ENCODE measurements at regions not wholly inside any gene's neighbourhood (a gene's known extent, or its start where the extent isn't known, plus 50 kb on each side); places are given as distances from the start of the nearest gene placed in this dataset.
"Not testable (repeated sequence)": the region's sequence is repeated elsewhere in the genome, so short reads cannot be mapped to it uniquely, and the experiment has no call there.

DNA sequence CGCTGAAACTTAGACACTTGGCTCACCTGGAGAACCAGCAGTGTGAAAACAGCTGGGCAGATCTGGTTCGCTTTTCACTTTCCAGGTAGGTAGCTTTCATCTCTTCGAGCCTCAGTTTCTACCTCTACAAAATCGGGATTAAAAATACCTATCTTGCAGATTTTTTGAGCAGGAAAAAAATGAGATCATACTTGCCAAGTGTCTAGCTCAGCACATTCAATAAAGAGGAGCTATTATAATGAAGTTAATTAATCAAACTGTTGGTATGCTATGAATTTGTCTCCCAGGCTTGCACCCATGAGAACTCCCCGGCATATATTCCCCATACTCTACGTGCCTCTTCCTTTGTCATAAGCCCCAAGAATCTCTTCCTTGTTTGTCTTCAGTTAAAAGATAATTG is 158.6 kb upstream of the LDB2 start:
- FAIRE-seq = no peak

DNA sequence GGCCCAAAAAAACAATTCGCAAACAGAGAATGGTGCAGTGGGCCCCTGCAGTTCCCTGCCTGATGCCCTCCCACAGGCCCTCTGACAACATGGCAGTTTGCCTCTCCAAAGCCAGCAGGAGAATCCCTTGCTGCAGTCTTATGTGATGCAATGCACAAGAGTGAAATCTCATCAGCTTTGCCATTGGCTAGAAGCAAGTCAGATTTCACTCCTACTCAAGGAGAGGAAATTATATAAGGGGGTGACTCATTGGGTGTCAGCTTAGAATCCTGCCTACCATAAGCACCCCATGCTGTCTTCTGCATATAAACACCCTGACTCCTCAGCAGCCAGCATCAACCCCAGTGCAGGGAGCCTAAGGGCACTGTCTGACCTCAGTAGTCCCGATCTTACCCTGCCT is 157.3 kb upstream of the LDB2 start:
- no peak for FAIRE-seq

DNA sequence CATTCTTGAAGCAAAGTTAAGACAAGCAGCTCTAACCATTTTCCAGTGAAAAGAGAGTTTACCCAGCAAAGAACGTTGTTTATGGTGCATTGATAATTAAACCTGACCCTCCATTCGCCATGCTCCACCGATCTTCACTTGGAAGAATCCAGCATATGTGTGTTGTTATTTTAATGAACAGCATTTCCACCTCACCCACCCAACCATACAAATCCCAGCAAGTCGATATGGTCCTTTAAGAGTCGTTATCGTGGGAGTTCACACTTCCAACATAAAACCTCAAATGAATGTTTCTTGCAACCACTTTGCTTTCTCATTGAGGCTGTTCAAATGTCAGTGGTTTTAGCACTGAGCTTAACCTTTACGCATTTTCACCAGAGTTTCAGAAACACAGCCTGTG is 147.4 kb upstream of the LDB2 start:
- FAIRE-seq = no peak

DNA sequence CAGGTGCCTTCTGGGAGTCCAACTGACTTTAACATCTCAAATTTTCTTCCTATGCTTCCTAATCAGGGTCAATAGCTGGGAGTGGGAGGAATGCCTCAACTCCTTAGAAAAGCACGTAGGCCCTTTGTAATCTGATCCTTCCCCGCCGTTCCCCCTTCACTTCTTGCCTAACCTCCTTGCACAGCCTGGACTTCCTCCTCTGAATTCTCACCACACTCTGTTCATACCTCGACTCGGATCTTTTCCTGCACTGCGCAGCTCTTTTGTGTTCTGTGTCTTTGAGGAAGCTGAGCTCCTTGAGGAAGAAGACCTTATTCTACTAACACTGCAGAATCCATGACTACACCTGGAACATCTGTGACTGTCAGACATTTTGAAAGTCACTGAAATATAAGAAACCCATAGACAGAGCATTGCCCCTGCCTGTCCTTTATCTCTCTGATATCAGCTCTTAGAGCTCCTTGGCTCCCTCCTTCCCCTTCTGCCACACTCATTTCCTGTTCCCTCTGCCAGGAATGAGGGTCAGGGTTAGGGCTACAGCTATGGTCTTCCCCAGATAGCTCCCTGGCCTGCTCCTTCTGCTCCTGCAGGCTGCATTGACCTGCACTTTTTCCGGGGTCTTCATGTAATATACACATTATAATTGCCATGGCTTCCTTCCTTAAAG is 140.2 kb upstream of the LDB2 start:
- FAIRE-seq = no peak

DNA sequence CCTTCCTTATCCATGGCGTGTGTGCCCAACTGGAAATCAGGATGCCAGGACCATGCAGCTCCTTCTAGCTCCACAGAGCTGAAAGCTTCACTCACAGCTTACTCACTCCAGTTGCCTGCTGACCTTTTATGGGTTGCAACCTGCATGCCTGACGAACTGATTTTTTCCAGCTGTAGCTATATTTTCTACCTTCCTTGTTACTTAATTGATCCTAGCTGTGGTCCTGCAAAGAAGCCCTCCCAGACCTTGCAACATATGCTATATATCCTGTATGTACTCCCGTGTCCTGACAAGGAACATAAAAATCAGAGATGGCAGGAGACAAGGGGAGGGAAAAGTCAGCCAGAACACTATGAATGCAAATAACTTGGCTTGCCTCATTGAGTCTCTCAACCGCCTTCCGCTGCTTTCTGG is 135.3 kb upstream of the LDB2 start:
- no peak for FAIRE-seq

DNA sequence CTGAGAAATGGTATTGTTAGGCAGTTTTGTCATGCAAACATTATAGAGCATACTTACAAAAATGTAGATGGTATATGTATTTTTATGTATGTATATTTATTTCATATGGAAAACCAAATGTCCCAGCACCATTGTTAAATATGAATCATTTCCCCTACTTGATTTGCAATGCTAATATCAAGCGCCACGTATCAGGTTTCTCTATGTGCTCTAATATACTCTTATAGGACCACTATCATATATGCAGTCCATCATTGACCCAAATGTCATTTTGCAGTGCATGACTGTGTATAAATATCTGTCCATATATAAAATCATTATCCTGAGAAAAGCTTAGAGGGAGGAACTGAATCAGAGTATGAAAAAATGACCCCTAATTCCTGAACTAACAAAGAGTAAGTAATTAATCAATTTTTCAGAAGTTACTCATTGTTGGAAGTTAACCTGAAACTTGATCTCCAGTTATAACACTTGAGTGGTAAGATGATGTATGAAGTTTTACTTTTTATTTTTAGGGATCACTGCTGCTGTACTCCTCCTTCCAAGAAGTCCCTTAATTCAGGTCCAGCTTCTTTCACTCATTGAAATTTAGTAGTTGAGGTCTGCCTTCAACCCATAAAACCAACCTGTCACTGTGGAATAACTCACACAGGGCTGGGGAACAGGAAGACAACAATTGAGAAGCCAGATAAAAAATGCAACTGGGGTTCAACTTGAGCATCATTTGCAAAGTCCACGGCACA is 134.8 kb upstream of the LDB2 start:
- no peak for FAIRE-seq

GRCh38 chr4:17030543-17030942 is 132.1 kb upstream of the LDB2 start:
- FAIRE-seq = no peak

- no peak for FAIRE-seq
Measured at GRCh38 chr4:17029964-17030363, 131.5 kb upstream of the LDB2 start.

DNA sequence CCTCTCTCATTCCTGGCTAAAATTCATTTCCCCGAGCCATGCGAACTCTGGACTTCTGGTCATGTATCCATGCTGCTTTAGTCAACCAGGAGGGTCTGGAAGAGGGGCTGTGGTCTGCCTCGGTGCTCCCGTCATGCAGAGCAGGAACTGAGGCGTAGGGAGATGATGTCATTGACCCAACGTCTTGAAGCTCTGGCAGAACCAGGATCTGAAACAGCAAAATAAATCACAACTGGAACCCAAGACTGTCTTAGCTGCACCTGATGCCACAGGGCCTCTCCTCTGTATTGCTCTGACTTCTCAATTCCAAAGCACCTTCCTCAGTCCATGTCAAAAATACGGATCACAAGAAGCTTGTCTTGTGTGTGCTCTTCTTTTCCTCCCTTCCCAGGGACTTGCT is 131.0 kb upstream of the LDB2 start:
- FAIRE-seq = no peak

GRCh38 chr4:17027495-17027894 is 129.1 kb upstream of the LDB2 start:
- FAIRE-seq = no peak

- FAIRE-seq = no peak
Measured at GRCh38 chr4:17024425-17024824, 126.0 kb upstream of the LDB2 start.

DNA sequence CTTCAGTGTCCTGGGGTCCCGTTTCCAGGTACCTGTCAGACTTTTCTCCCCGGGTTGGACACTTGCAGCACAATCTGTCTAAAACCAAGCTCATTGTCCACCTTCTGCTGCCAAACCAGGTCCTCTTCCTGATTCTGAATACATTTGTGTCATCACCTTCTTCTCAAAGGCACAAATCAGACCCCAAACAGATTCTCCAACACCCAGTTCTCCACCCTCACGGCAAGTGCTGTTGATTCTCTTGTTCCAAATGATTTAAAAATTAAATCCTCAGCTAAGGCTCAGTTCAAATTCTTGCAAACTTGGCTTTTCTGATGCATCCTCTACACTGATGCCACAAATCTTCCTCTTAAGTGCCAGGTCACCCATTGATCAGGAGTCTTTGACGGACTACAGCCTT is 122.5 kb upstream of the LDB2 start:
- FAIRE-seq = no peak

- FAIRE-seq = no peak
Measured at GRCh38 chr4:17020451-17020850, 122.0 kb upstream of the LDB2 start.

- not testable (repeated sequence) for FAIRE-seq
Measured at GRCh38 chr4:17018621-17019020, 120.2 kb upstream of the LDB2 start.

GRCh38 chr4:17018013-17018412 is 119.6 kb upstream of the LDB2 start:
- FAIRE-seq = no peak

- FAIRE-seq = no peak
Measured at GRCh38 chr4:17013382-17014006, 115.0 kb upstream of the LDB2 start.

GRCh38 chr4:17012451-17012850 is 114.0 kb upstream of the LDB2 start:
- FAIRE-seq = no peak

DNA sequence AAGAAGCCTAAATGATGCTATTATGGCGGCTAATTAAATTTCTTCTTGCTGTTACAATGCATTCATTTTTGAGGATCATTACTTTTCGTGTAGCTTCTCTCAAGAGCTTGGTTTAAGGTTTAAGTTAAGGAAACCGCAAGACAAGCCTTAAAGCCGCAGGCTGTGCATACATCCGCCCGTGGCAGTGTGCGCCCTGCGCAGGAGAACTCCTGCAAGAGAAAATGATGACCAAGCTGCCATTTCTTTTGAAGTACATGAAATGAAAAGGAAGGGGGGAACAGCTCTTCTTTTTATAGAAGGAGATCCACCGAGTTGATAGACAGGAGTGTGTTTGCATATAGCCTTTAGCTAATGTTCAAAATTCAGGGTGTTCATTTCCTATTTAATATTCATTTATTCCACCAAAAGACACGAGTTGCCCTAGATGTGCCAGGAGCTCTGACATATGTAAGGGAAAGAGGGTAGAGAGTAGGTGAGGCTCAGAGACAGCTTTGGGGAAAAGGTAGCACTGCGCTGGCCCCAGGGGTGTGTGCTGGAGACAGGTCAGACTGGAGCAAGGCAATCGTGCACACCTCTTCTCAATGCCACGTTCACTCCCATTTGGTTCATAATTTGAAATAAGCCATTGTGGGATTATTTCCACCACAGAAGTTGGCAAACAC is 112.1 kb upstream of the LDB2 start:
- no peak for FAIRE-seq

DNA sequence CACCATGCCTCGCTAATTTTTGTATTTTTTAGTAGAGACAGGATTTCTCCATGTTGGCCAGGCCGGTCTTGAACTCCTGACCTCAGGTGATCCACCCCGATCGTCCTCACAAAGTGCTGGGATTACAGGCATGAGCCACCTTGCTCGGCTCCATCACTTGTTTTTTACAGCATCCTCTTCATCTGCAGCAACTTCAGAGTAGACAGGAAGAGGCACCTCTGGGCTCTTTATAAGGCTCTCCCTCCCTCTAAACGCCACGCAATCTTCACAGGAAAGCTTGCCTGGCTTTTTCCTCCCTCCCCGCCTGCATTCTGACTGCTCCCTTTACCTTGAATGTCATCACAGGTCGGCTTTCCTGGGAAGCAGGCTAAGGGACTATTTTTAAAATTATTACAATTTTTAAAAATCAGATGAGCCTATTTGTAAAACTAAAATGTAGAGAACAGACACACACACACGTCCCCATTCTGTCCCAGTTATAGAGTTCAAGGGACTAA is 111.5 kb upstream of the LDB2 start:
- FAIRE-seq = no peak

DNA sequence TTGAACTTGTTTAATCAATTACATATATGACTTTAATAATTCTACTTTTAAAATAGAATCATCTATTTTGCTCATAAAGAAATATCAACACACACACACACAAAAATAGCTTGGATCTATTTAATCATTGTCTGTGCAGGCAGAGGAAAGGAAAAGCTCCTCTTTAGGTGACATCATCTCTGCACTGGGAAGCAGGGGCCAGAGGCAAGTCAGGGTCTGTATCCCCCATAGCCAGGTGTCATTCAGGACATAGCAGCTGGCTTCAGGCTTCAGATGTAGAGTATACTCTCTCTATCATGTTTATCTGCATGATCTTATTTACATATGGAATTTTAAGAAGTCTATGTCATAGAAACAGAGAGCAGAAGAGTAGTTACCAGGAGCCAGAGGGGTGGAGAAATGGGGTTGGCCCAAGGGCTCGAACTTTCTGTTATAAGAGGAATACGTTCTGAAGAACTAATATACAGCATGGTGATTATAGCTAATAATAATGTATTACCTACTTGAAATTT is 110.4 kb upstream of the LDB2 start:
- FAIRE-seq = no peak

DNA sequence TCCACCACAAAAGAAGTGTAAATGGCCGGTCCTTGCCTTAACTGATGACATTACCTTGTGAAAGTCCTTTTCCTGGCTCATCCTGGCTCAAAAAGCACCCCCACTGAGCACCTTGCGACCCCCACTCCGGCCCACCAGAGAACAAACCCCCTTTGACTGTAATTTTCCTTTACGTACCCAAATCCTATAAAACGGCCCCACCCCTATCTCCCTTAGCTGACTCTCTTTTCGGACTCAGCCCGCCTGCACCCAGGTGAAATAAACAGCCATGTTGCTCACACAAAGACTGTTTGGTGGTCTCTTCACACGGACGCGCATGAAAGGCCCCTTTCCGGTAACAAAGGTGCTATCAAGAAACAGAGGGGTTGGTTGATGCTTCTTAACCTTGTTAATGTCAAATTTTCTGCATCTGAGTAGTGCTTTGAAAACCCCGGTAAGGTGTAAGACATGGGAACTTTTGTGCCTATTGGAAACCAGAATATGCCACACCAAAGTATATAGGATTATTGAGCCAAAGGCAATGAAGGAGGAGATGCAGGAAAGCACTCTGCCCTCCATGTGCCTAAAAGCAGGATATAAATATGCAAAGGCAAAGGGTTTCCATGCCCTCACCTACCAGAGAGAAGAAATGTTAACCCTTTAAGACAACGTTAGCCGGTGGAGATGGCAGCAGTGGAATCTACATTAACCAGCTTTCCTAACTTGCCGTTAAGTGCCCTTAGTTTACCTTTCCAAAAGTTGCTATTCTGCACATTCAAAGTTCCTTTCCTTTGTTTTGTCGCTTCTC is 105.4 kb upstream of the LDB2 start:
- FAIRE-seq = not testable (repeated sequence)

DNA sequence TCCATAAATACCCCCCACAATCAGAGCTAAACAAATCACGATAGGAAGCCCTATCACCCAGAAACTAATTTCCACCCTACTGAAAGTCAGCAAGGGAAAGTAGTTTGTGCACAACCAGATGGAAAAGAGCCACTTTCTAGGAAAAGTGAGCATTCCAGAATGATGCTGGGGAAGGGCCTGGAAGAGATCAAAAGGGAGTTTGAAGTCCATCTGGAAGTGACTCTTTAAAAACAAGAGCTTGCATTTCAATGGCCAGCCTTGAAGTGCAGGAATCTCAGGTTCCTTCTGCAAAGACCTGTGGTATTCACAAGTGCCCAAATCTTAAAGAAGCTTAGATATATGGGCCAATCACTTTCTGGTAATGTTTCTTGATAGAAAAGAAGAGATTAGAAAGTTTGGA is 97.0 kb upstream of the LDB2 start:
- peak; percentile 29 for FAIRE-seq
